GM12878 (cell line): ENCODE measurements at regions not wholly inside any gene's neighbourhood (a gene's known extent, or its start where the extent isn't known, plus 50 kb on each side); places are given as distances from the start of the nearest gene placed in this dataset.

Experiments used
- ATF3 ChIP-seq: IDR thresholded peaks from 2 replicates; pipeline ENCODE4 v1.6.1; 2011; ENCODE audit warnings: low read depth, mild to moderate bottlenecking, low read length, moderate library complexity, borderline replicate concordance; ENCODE audit errors: extremely low read depth
- CTCF ChIP-seq, 3 experiments: IDR thresholded peaks in 2 of 3; conservative IDR thresholded peaks in 1 of 3; 2 replicates each; pipeline ENCODE4 v1.5.1; 2011; ENCODE audit warnings: low read depth in 3 of 3, low read length in 3 of 3, mild to moderate bottlenecking in 3 of 3, control low read depth in 2 of 3, moderate library complexity in 2 of 3, inconsistent platforms in 1 of 3, mixed read lengths in 1 of 3; ENCODE audit not compliant: control insufficient read depth in 2 of 3, insufficient read depth in 1 of 3; ENCODE audit errors: extremely low read depth in 1 of 3
- MAX ChIP-seq: IDR thresholded peaks from 2 replicates; pipeline ENCODE4 v1.6.1; 2012; ENCODE audit warnings: low read depth, low read length, improper control_type of control experiment
- PBX3 ChIP-seq: IDR thresholded peaks from 2 replicates; pipeline ENCODE4 v1.6.1; 2011; ENCODE audit warnings: mild to moderate bottlenecking, low read depth, low read length, moderate library complexity; ENCODE audit not compliant: insufficient replicate concordance
- REST ChIP-seq: IDR thresholded peaks from 2 replicates; pipeline ENCODE4 v1.6.1; 2012; ENCODE audit warnings: mild to moderate bottlenecking, low read depth, low read length
- SIX5 ChIP-seq: IDR thresholded peaks from 2 replicates; pipeline ENCODE4 v1.6.1; 2011; ENCODE audit warnings: mild to moderate bottlenecking, low read depth, low read length, moderate library complexity; ENCODE audit not compliant: severe bottlenecking
- SP1 ChIP-seq: IDR thresholded peaks from one replicate; pipeline ENCODE4 v1.6.1; 2011; ENCODE audit warnings: low read depth, low read length
- SPI1 ChIP-seq: IDR thresholded peaks from 2 replicates; pipeline ENCODE4 v1.6.1; 2011; ENCODE audit warnings: low read depth, mild to moderate bottlenecking, low read length, moderate library complexity, borderline replicate concordance; ENCODE audit not compliant: insufficient read depth
- YY1 ChIP-seq: IDR thresholded peaks from 2 replicates; pipeline ENCODE4 v1.6.1; 2011; ENCODE audit warnings: low read depth, mild to moderate bottlenecking, low read length

- TF ChIP-seq SP1: no peak
- no peak for TF ChIP-seq PBX3
- TF ChIP-seq YY1: no peak
- TF ChIP-seq CTCF (IDR thresholded peaks at IDR 0.05 in 2 of 3, conservative IDR thresholded peaks at IDR 0.05 in 1 of 3; ENCODE audit: control insufficient read depth in 2 of 3, extremely low read depth in 1 of 3, insufficient read depth in 1 of 3, low read depth in 3 of 3, low read length in 3 of 3): no peak
- TF ChIP-seq SIX5: no peak
- TF ChIP-seq REST: no peak
- no peak for TF ChIP-seq MAX
- no peak for TF ChIP-seq SPI1
- TF ChIP-seq ATF3: no peak
Observed at GRCh38 chr6:62716719-62717118, 430.7 kb upstream of the KHDRBS2 start.
